SK-N-SH treated with all-trans-retinoic acid at 6 μM for 48 hours (cell line): ENCODE measurements at regions not wholly inside any gene's neighbourhood (a gene's known extent, or its start where the extent isn't known, plus 50 kb on each side); places are given as distances from the start of the nearest gene placed in this dataset.
"Not testable (repeated sequence)": the region's sequence is repeated elsewhere in the genome, so short reads cannot be mapped to it uniquely, and the experiment has no call there.

ENCODE experiments used
- ATAC-seq: fragments of 200-7000 bp; cut with Tn5 transposase; 3 replicates; pipeline ENCODE4 v1.9.1; 2020; ENCODE audit warnings: mild to moderate bottlenecking, moderate library complexity
- ARNTL ChIP-seq: fragments of 450-650 bp; formaldehyde crosslinking; IDR thresholded peaks from 2 replicates; pipeline ENCODE4 v1.5.0; 2020; ENCODE audit warnings: low read depth, mild to moderate bottlenecking, moderate library complexity, borderline replicate concordance
- BACH2 ChIP-seq: fragments of 250-450 bp; sonication (Bioruptor Pico); IDR thresholded peaks from 2 replicates; pipeline ENCODE4 v1.9.0; 2021; ENCODE audit warnings: mild to moderate bottlenecking, borderline replicate concordance
- CREB5 ChIP-seq: fragments of 250-450 bp; sonication (Bioruptor Pico); IDR thresholded peaks from 2 replicates; pipeline ENCODE4 v1.5.1; 2020; ENCODE audit warnings: low read depth, mild to moderate bottlenecking, moderate library complexity
- CSDC2 ChIP-seq: fragments of 250-450 bp; sonication (Bioruptor Pico); IDR thresholded peaks from 2 replicates; pipeline ENCODE4 v1.5.0; 2020; ENCODE audit warnings: mild to moderate bottlenecking, moderate library complexity
- CSRNP3 ChIP-seq: fragments of 250-450 bp; sonication (Bioruptor Pico); IDR thresholded peaks from 2 replicates; pipeline ENCODE4 v1.5.1; 2021; ENCODE audit warnings: mild to moderate bottlenecking, moderate library complexity
- ESRRG ChIP-seq: fragments of 250-450 bp; sonication (Bioruptor Pico); IDR thresholded peaks from 2 replicates; pipeline ENCODE4 v1.6.1; 2021; ENCODE audit warnings: mild to moderate bottlenecking
- GLIS3 ChIP-seq: fragments of 250-450 bp; sonication (Bioruptor Pico); IDR thresholded peaks from 2 replicates; pipeline ENCODE4 v1.5.0; 2020; ENCODE audit warnings: mild to moderate bottlenecking, moderate library complexity
- ISL1 ChIP-seq: fragments of 250-450 bp; sonication (Bioruptor Pico); IDR thresholded peaks from 2 replicates; pipeline ENCODE4 v2.1.2; 2022; ENCODE audit warnings: mild to moderate bottlenecking, moderate library complexity
- OSR1 ChIP-seq: fragments of 250-450 bp; sonication (Bioruptor Pico); IDR thresholded peaks from 2 replicates; pipeline ENCODE4 v1.8.0; 2022; ENCODE audit warnings: moderate library complexity, mild to moderate bottlenecking, inconsistent platforms
- POU6F1 ChIP-seq: fragments of 250-450 bp; sonication (Bioruptor Pico); IDR thresholded peaks from 2 replicates; pipeline ENCODE4 v1.8.0; 2021; ENCODE audit warnings: low read depth, mild to moderate bottlenecking, moderate library complexity, borderline replicate concordance
- RARB ChIP-seq: fragments of 250-450 bp; sonication (Bioruptor Pico); IDR thresholded peaks from 2 replicates; pipeline ENCODE4 v1.8.0; 2021; ENCODE audit warnings: mild to moderate bottlenecking, moderate library complexity
- SNAI2 ChIP-seq: fragments of 250-450 bp; sonication (Bioruptor Pico); IDR thresholded peaks from 2 replicates; pipeline ENCODE4 v1.5.0; 2020; ENCODE audit warnings: mild to moderate bottlenecking, moderate library complexity
- TCF4 ChIP-seq: fragments of 250-450 bp; sonication (Bioruptor Pico); IDR thresholded peaks from 2 replicates; pipeline ENCODE4 v1.8.0; 2021; ENCODE audit warnings: mild to moderate bottlenecking, moderate library complexity, borderline replicate concordance
- TOX ChIP-seq: fragments of 250-450 bp; sonication (Bioruptor Pico); IDR thresholded peaks from 2 replicates; pipeline ENCODE4 v1.8.0; 2021; ENCODE audit warnings: mild to moderate bottlenecking, moderate library complexity, borderline replicate concordance
- TSHZ2 ChIP-seq: fragments of 250-450 bp; sonication (Bioruptor Pico); IDR thresholded peaks from 2 replicates; pipeline ENCODE4 v1.5.0; 2020; ENCODE audit warnings: mild to moderate bottlenecking, moderate library complexity
- ZC3H10 ChIP-seq: fragments of 250-450 bp; sonication (Bioruptor Pico); IDR thresholded peaks from 2 replicates; pipeline ENCODE4 v1.5.1; 2021; ENCODE audit warnings: mild to moderate bottlenecking, moderate library complexity
- ZFP3 ChIP-seq: fragments of 250-450 bp; sonication (Bioruptor Pico); IDR thresholded peaks from 2 replicates; pipeline ENCODE4 v1.5.0; 2020; ENCODE audit warnings: mild to moderate bottlenecking, moderate library complexity
- ZFP30 ChIP-seq: fragments of 450-650 bp; formaldehyde crosslinking; IDR thresholded peaks from 2 replicates; pipeline ENCODE4 v1.5.0; 2022; ENCODE audit warnings: mild to moderate bottlenecking, moderate library complexity
- ZNF565 ChIP-seq: fragments of 450-650 bp; formaldehyde crosslinking; conservative IDR thresholded peaks from 2 replicates; pipeline ENCODE4 v1.5.0; 2020; ENCODE audit warnings: low read depth, mild to moderate bottlenecking, moderate library complexity
- ZNF70 ChIP-seq: fragments of 450-650 bp; formaldehyde crosslinking; IDR thresholded peaks from 2 replicates; pipeline ENCODE4 v1.5.0; 2020; ENCODE audit warnings: mild to moderate bottlenecking, moderate library complexity
- ZNF8 ChIP-seq: fragments of 450-650 bp; formaldehyde crosslinking; IDR thresholded peaks from 2 replicates; pipeline ENCODE4 v1.5.0; 2020; ENCODE audit warnings: mild to moderate bottlenecking, moderate library complexity
- TF ChIP-seq, protein P1 (sequence below): fragments of 250-450 bp; sonication (Bioruptor Pico); IDR thresholded peaks from 2 replicates; pipeline ENCODE4 v1.8.0; 2020; ENCODE audit warnings: mild to moderate bottlenecking, moderate library complexity, borderline replicate concordance

GRCh38 chr2:13353083-13353482 is 636.3 kb downstream of the TRIB2 start:
- TF ChIP-seq POU6F1 = no peak
- TF ChIP-seq TSHZ2 = no peak
- no peak for TF ChIP-seq GLIS3
- no peak for TF ChIP-seq ESRRG (CRISPR knock-in tag)
- no peak for TF ChIP-seq ZNF70 (CRISPR knock-in tag)
- no peak for TF ChIP-seq BACH2
- TF ChIP-seq CREB5 (CRISPR knock-in tag) = no peak
- no peak for TF ChIP-seq CSDC2 (CRISPR knock-in tag)
- TF ChIP-seq, protein P1, sequence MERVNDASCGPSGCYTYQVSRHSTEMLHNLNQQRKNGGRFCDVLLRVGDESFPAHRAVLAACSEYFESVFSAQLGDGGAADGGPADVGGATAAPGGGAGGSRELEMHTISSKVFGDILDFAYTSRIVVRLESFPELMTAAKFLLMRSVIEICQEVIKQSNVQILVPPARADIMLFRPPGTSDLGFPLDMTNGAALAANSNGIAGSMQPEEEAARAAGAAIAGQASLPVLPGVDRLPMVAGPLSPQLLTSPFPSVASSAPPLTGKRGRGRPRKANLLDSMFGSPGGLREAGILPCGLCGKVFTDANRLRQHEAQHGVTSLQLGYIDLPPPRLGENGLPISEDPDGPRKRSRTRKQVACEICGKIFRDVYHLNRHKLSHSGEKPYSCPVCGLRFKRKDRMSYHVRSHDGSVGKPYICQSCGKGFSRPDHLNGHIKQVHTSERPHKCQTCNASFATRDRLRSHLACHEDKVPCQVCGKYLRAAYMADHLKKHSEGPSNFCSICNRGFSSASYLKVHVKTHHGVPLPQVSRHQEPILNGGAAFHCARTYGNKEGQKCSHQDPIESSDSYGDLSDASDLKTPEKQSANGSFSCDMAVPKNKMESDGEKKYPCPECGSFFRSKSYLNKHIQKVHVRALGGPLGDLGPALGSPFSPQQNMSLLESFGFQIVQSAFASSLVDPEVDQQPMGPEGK (CRISPR knock-in tag) = no peak
- no peak for TF ChIP-seq ARNTL
- no peak for TF ChIP-seq ZC3H10
- no peak for TF ChIP-seq OSR1 (CRISPR knock-in tag)
- no peak for TF ChIP-seq ZFP30 (CRISPR knock-in tag)
- no peak for TF ChIP-seq CSRNP3 (CRISPR knock-in tag)
- TF ChIP-seq ZNF565 (CRISPR knock-in tag) = no peak
- TF ChIP-seq RARB (CRISPR knock-in tag) = no peak
- no peak for TF ChIP-seq SNAI2 (CRISPR knock-in tag)
- no peak for TF ChIP-seq ISL1 (CRISPR knock-in tag)
- TF ChIP-seq TCF4 (CRISPR knock-in tag) = no peak
- no peak for TF ChIP-seq TOX (CRISPR knock-in tag)

DNA sequence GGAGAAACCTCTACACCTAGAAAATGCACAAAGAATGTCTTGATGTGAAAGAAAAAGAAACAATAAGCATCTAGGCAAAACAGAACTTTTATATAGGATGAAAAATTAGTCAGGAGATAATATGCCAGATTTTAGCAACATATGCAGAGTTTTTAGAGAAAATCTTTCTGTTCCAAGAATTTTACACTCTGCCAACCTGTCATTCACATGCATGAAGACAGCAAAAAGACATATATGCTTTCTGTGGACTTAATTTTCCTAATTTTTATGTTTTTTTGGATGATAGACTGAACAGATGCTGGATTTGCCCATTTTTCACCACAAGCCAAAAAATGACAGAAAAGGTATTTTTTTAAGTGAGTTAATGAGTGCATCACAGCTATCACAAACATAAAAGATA is 637.3 kb downstream of the TRIB2 start:
- TF ChIP-seq ESRRG (CRISPR knock-in tag) (no peak), OSR1 (CRISPR knock-in tag) (no peak), SNAI2 (CRISPR knock-in tag) (no peak), ZNF565 (CRISPR knock-in tag) (no peak), ZC3H10 (no peak), ZFP3 (CRISPR knock-in tag) (no peak), TCF4 (CRISPR knock-in tag) (no peak), CREB5 (CRISPR knock-in tag) (no peak), CSDC2 (CRISPR knock-in tag) (no peak), TSHZ2 (no peak), TOX (CRISPR knock-in tag) (no peak), ZNF8 (CRISPR knock-in tag) (no peak)
- ATAC-seq = no peak

More at GRCh38 chr2:13353083-13353482, 636.3 kb downstream of the TRIB2 start:
- ATAC-seq = no peak

- ATAC-seq = not testable (repeated sequence)
Measured at GRCh38 chr2:13381928-13382327, 665.2 kb downstream of the TRIB2 start.

GRCh38 chr2:13389172-13389571 is 672.4 kb downstream of the TRIB2 start:
- ATAC-seq = not testable (repeated sequence)
